ENCODE measurements at regions not wholly inside any gene's neighbourhood (a gene's known extent, or its start where the extent isn't known, plus 50 kb on each side); places are given as distances from the start of the nearest gene placed in this dataset.
"Not testable (repeated sequence)": the region's sequence is repeated elsewhere in the genome, so short reads cannot be mapped to it uniquely, and the experiment has no call there.

GRCh38 chr7:67341153-67341768, 344.6 kb downstream of the TYW1 start:
- no peak overlapping the region for H3K9ac ChIP-seq
- H3K4me1 ChIP-seq, result no peaks in the 10 kb centered on the region; a peak in 1 of 20 replicates
- no peaks in the 10 kb centered on the region for H4K20me1 ChIP-seq
- no peak for TF ChIP-seq Cebpa-rat (IDR thresholded peaks at IDR 0.05)
- H3K9me3 ChIP-seq (replicated peaks in 1 of 11), result peaks cover 19 to 27% (median 24%) of the 10 kb centered on the region in 11 experiments
- no peak overlapping the region for H3K27ac ChIP-seq
- peaks cover 61 to 72% (median 71%) of the 10 kb centered on the region in 11 experiments for H3K36me3 ChIP-seq
- no peaks in the 10 kb centered on the region for H3K27me3 ChIP-seq
- H3K4me2 ChIP-seq, result no peak overlapping the region
- H3K4me3 ChIP-seq, result no peak overlapping the region

- Histone ChIP-seq H3K27me3 (no peaks in the 10 kb centered on the region), H3K4me2 (no peak overlapping the region), H3K36me3 (peaks cover 64 to 88% (median 75%) of the 10 kb centered on the region in 11 experiments), H3K4me1 (peaks cover 0 to 6% (median 0%) of the 10 kb centered on the region in 10 experiments; a peak in 2 of 20 replicates), H3K9ac (no peak overlapping the region), H3K9me3 (replicated peaks in 1 of 11) (peaks cover 19 to 27% (median 24%) of the 10 kb centered on the region in 11 experiments), H4K20me1 (no peaks in the 10 kb centered on the region), H3K27ac (no peak overlapping the region), H3K4me3 (no peak overlapping the region)
- TF ChIP-seq Cebpa-rat (IDR thresholded peaks at IDR 0.05), result no peak
Measured at GRCh38 chr7:67343114-67343513, 346.5 kb downstream of the TYW1 start.

DNA sequence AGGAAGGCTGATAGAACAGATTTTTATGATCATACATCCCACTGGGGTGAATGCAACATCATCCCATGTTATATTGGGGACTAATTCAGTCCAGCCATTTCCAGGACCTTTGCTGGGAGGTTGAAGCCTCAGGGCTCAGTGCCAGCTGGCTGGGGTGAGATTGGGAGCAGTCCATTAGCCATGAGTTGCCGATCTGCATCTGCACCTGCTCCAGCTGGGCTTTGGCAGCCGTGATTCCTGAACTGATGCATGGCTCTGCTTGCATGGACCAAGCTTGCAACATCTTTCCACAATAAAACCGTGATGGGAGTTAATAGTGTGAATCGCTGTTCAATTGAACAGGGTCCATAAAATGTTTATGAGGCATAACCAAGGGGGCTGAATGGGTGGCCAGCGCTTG, 346.9 kb downstream of the TYW1 start:
- H3K27me3 ChIP-seq, result no peaks in the 10 kb centered on the region
- no peak overlapping the region for H3K4me3 ChIP-seq
- peaks cover 0 to 6% (median 0%) of the 10 kb centered on the region in 10 experiments; a peak in 2 of 20 replicates for H3K4me1 ChIP-seq
- TF ChIP-seq Cebpa-rat (IDR thresholded peaks at IDR 0.05), result no peak
- H4K20me1 ChIP-seq, result no peaks in the 10 kb centered on the region
- no peak overlapping the region for H3K4me2 ChIP-seq
- H3K9me3 ChIP-seq (replicated peaks in 1 of 11), result peaks cover 19 to 27% (median 24%) of the 10 kb centered on the region in 11 experiments
- H3K9ac ChIP-seq, result no peak overlapping the region
- peaks cover 65 to 91% (median 75%) of the 10 kb centered on the region in 11 experiments for H3K36me3 ChIP-seq
- no peak overlapping the region for H3K27ac ChIP-seq

- Histone ChIP-seq H3K9me3 (replicated peaks in 1 of 11) (peaks cover 19 to 27% (median 24%) of the 10 kb centered on the region in 11 experiments), H3K4me1 (peaks cover 0 to 6% (median 0%) of the 10 kb centered on the region in 10 experiments; a peak in 2 of 20 replicates), H3K27me3 (no peaks in the 10 kb centered on the region), H3K4me2 (no peak overlapping the region), H3K36me3 (peaks cover 60 to 87% (median 70%) of the 10 kb centered on the region in 11 experiments), H3K4me3 (no peak overlapping the region), H3K27ac (peak overlapping the region in 1 of 11 experiments; percentile 6; a peak in 2 of 22 replicates), H4K20me1 (no peaks in the 10 kb centered on the region), H3K9ac (no peak overlapping the region)
- no peak for TF ChIP-seq Cebpa-rat (IDR thresholded peaks at IDR 0.05)
Measured at GRCh38 chr7:67344481-67345193, 348.0 kb downstream of the TYW1 start.

DNA sequence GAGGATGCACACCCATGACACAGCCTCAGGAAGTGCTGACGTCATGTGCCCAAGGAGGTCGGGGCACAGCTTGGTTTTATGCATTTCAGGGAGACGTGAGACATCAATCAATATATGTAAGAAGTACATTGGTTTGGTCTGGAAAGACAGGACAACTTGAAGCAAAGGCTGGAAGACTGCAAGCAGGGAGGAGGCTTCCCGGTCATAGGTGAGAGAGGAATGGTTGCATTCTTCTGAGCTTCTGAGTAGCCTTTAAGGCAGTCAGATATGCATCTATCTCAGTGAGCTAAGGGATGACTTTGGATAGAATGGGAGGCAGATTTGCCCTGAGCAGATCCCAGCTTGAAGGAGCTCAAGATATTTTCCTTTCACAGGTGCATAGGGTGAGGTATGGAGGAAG, 349.5 kb downstream of the TYW1 start:
- peaks cover 46 to 82% (median 55%) of the 10 kb centered on the region in 11 experiments for H3K36me3 ChIP-seq
- no peak overlapping the region for H3K4me2 ChIP-seq
- no peak overlapping the region for H3K9ac ChIP-seq
- no peaks in the 10 kb centered on the region for H4K20me1 ChIP-seq
- H3K9me3 ChIP-seq (replicated peaks in 1 of 11), result peaks cover 19 to 27% (median 24%) of the 10 kb centered on the region in 11 experiments
- H3K4me1 ChIP-seq, result peaks cover 0 to 6% (median 0%) of the 10 kb centered on the region in 10 experiments; a peak in 2 of 20 replicates
- no peak overlapping the region for H3K27ac ChIP-seq
- TF ChIP-seq Cebpa-rat (IDR thresholded peaks at IDR 0.05), result no peak
- H3K27me3 ChIP-seq, result no peaks in the 10 kb centered on the region
- H3K4me3 ChIP-seq, result no peak overlapping the region

DNA sequence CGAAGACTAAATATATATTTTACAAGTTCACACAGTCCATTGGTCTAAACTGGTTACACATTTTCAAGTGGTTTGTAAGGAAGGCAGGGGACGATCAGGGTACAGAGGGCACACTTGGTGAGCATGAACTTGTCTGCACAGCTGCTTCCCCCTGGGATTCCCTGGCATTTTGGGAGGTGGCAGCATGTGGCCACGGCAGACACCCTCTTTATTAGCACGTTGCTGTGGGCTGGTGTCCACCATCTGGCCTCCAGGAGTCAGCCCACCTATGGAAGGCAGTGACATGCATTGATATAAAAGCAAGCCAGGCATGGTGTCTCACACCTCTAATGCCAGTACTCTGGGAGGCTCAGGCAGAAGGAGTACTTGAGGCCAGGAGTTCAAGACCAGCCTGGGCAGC, 350.2 kb downstream of the TYW1 start:
- Histone ChIP-seq H3K4me2 (no peak overlapping the region), H4K20me1 (no peaks in the 10 kb centered on the region), H3K9me3 (replicated peaks in 1 of 11) (peaks cover 19 to 27% (median 24%) of the 10 kb centered on the region in 11 experiments), H3K27me3 (no peaks in the 10 kb centered on the region), H3K4me1 (peaks cover 0 to 6% (median 0%) of the 10 kb centered on the region in 10 experiments; a peak in 2 of 20 replicates), H3K27ac (no peak overlapping the region), H3K9ac (no peak overlapping the region), H3K36me3 (peaks cover 39 to 74% (median 48%) of the 10 kb centered on the region in 11 experiments), H3K4me3 (no peak overlapping the region)
- TF ChIP-seq Cebpa-rat (IDR thresholded peaks at IDR 0.05), result no peak

DNA sequence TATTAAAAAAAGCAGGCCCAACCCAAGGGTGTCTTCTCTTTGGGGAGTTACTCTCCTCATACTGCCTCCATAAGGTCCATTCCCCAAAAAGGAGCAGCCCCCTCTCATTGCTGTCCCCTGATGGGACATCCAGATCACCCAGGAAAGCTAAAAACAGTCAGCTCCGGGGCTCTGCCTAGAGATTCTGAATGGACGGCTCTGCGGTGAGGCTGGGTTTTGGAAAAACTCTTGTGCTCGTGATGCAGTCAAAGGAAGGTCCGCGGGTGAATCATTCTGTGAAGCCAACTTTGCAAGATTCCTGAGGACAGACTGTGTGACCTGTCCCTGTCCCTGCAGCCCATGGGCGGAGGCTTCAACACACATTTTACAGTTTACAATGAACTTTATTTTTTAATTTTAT, 351.5 kb downstream of the TYW1 start:
- no peak for TF ChIP-seq Cebpa-rat (IDR thresholded peaks at IDR 0.05)
- no peak overlapping the region for H3K27ac ChIP-seq

DNA sequence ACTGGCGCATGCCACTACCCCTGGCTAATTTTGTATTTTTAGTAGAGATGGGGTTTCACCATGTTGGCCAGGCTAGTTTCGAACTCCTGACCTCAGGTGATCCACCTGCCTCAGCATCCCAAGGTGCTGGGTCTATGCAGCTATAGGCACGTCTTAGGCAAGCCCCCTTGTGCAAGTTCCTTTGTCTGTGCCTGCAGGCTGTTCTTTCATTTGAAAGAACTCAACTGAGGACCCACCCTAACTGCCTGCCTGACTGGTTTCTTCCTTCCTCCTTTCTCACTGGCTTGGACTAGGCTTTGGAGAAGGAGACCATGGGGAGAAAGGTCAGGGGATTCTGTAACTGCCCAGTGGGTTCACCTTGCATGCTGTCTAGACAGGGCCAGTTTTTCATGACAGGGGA, 361.0 kb downstream of the TYW1 start:
- H3K4me3 ChIP-seq, H3K4me2 ChIP-seq, H3K9ac ChIP-seq, H4K20me1 ChIP-seq, H3K27ac ChIP-seq, H3K4me1 ChIP-seq, H3K27me3 ChIP-seq: not testable (repeated sequence)
- Histone ChIP-seq H3K9me3 (replicated peaks in 1 of 11) (peaks cover 22 to 33% (median 27%) of the 10 kb centered on the region in 11 experiments), H3K36me3 (peaks cover 13 to 39% (median 21%) of the 10 kb centered on the region in 11 experiments; a peak in 19 of 22 replicates)

More for the DNA sequence above, 351.5 kb downstream of the TYW1 start:
- H3K27me3 ChIP-seq, result no peaks in the 10 kb centered on the region
- H3K4me3 ChIP-seq, result no peak overlapping the region
- H3K9ac ChIP-seq, result no peak overlapping the region
- peaks cover 28 to 61% (median 35%) of the 10 kb centered on the region in 11 experiments for H3K36me3 ChIP-seq
- no peaks in the 10 kb centered on the region for H4K20me1 ChIP-seq
- H3K9me3 ChIP-seq (replicated peaks in 1 of 11), result peaks cover 19 to 25% (median 23%) of the 10 kb centered on the region in 11 experiments
- no peak overlapping the region for H3K4me2 ChIP-seq
- peaks cover 0 to 6% (median 0%) of the 10 kb centered on the region in 10 experiments; a peak in 2 of 20 replicates for H3K4me1 ChIP-seq

GRCh38 chr7:67358316-67358715, 361.7 kb downstream of the TYW1 start:
- not testable (repeated sequence) for H3K27me3 ChIP-seq, H3K27ac ChIP-seq, H3K4me2 ChIP-seq, H3K4me1 ChIP-seq, H4K20me1 ChIP-seq, H3K4me3 ChIP-seq, H3K9ac ChIP-seq
- Histone ChIP-seq H3K36me3 (peaks cover 13 to 39% (median 21%) of the 10 kb centered on the region in 11 experiments; a peak in 19 of 22 replicates), H3K9me3 (replicated peaks in 1 of 11) (peaks cover 22 to 33% (median 27%) of the 10 kb centered on the region in 11 experiments)

- H3K4me2 ChIP-seq, H3K4me1 ChIP-seq, H3K27me3 ChIP-seq: not testable (repeated sequence)
Measured at GRCh38 chr7:67358738-67359137, 362.1 kb downstream of the TYW1 start.

More at GRCh38 chr7:67358738-67359137, 362.1 kb downstream of the TYW1 start:
- H4K20me1 ChIP-seq, H3K9ac ChIP-seq, H3K4me3 ChIP-seq, H3K27ac ChIP-seq: not testable (repeated sequence)
- Histone ChIP-seq H3K36me3 (peaks cover 13 to 39% (median 21%) of the 10 kb centered on the region in 11 experiments; a peak in 19 of 22 replicates), H3K9me3 (replicated peaks in 1 of 11) (peaks cover 22 to 33% (median 27%) of the 10 kb centered on the region in 11 experiments)

All from BLaER1 treated with 17β-estradiol and CSF1 and Interleukin-3, amounts not matched to agents 10 nM and 100 nM (cell line).